ENCODE measurements at regions not wholly inside any gene's neighbourhood (a gene's known extent, or its start where the extent isn't known, plus 50 kb on each side); places are given as distances from the start of the nearest gene placed in this dataset.
A peak's percentile ranks its signal among the peaks of the same experiment; 100 is the strongest.

DNA sequence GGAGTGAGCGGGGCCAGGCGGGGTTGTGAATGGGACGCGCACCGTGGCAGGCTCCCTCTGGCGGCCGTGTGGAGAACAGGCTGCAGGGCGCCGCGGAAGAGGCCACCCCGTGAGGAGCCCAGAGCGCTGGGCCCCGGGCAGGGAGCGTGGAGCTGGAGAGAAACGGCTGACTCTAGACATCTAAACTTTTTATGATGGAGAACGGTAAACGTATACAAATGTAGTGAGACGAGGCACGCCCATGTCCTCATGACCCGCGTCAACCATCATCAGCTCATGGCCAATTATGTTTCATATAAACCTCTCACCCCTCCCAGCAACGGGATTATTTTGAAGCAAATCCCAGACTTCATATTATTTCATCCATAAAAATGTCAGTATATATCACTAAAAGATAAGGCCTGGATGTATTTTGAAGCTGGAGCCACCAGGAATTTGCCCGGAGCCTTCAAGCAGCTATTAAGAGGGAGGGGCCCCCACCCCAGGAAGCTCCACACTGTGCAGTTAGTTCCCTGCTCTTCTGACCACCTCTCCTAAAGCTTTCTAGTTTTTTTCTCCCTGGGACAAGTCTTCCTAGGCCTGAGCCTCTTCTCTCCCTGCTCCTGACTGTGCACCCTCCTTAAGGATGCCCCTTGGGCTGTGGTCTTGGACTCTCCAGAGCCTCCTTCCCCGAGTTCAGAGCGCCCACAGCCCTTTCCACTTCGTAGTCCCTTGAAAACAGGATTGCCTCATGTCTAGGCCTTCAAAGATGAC is 149.5 kb downstream of the SMAD6 start (continued):
- no peak for TF ChIP-seq PKNOX1 (IDR thresholded peaks at IDR 0.05)
- TF ChIP-seq EP300 (IDR thresholded peaks at IDR 0.05; ENCODE audit: low read length), result no peak
- no peak for TF ChIP-seq ZNF561 (CRISPR knock-in tag; conservative IDR thresholded peaks at IDR 0.05)
- TF ChIP-seq RCOR1 (IDR thresholded peaks at IDR 0.05; ENCODE audit: borderline replicate concordance in 1 of 2, low read depth in 2 of 2, low read length in 2 of 2), result peak in 1 of 2 experiments; percentile 60; a peak in 1 of 4 replicates
- no peak for TF ChIP-seq ZNF431 (CRISPR knock-in tag; IDR thresholded peaks at IDR 0.05)
- no peak for TF ChIP-seq CHD7 (IDR thresholded peaks at IDR 0.05; ENCODE audit: low read depth, low read length)
- peak; percentile 41 for TF ChIP-seq HMGN3 (IDR thresholded peaks at IDR 0.05; ENCODE audit: borderline replicate concordance, extremely low read depth, insufficient read length, low read depth, low read length)
- no peak for TF ChIP-seq SMARCC2 (IDR thresholded peaks at IDR 0.05; ENCODE audit: low read depth)
- 0 out of 2 replicates have a peak, but pooled peaks have one; percentile 29 for TF ChIP-seq MYNN (IDR thresholded peaks at IDR 0.05)
- no peak for TF ChIP-seq MYNN (CRISPR knock-in tag; IDR thresholded peaks at IDR 0.05)
- no peak for TF ChIP-seq TEAD4 (IDR thresholded peaks at IDR 0.05; ENCODE audit: low read length)
- no peak for TF ChIP-seq TEAD4 (CRISPR knock-in tag; IDR thresholded peaks at IDR 0.05; ENCODE audit: borderline replicate concordance)
- no peak for TF ChIP-seq EGR1 (conservative IDR thresholded peaks at IDR 0.05)
- no peak for TF ChIP-seq SAP30 (IDR thresholded peaks at IDR 0.05; ENCODE audit: borderline replicate concordance, insufficient read depth, low read depth, low read length, poor library complexity, severe bottlenecking)
- peak; percentile 50; the same call in 1 of the 2 replicates for TF ChIP-seq ZNF24 (IDR thresholded peaks at IDR 0.05)
- no peak for TF ChIP-seq BDP1 (IDR thresholded peaks at IDR 0.05; ENCODE audit: insufficient read depth, insufficient read length)
